Uterus (tissue), 2 donors: ENCODE measurements at regions not wholly inside any gene's neighbourhood (a gene's known extent, or its start where the extent isn't known, plus 50 kb on each side); places are given as distances from the start of the nearest gene placed in this dataset.

Source experiments
- POLR2A ChIP-seq, 2 donors: fragments of 450-650 bp; IDR thresholded peaks; one replicate each; pipeline ENCODE4 v1.6.1; 2016; ENCODE audit warnings: antibody characterized with exemption in 2 of 2, mild to moderate bottlenecking in 1 of 2, moderate library complexity in 1 of 2
- TF ChIP-seq, protein P1 (sequence below), 4 experiments: fragments of 200-600 bp in 2 of 4; fragments of 450-650 bp in 2 of 4; sonication (generic) in 2 of 4; IDR thresholded peaks; one replicate each; pipeline ENCODE4 v1.5.1; 2016 to 2019; ENCODE audit warnings: antibody characterized with exemption in 4 of 4, mild to moderate bottlenecking in 2 of 4, moderate library complexity in 1 of 4

DNA sequence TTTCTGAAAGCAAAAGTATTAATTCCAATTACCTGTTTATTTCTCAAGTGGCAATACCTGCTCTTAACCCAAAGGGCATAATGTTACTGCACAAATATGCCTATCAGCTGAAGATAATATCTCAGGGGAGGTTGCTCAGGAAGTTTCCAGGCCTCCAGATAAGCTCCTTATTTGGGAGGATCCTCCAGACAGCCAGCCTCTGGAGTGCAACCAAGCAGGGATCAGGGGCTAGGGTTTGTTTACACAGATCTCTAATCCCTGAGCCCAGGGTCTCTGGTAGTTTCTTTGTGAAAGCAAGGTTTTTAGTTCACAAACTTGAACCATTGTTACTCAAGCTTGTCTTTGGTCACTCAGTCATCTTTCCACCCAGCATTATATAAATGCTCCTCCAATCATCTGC is 124.4 kb downstream of the SLC38A4 start:
- TF ChIP-seq, protein P1, sequence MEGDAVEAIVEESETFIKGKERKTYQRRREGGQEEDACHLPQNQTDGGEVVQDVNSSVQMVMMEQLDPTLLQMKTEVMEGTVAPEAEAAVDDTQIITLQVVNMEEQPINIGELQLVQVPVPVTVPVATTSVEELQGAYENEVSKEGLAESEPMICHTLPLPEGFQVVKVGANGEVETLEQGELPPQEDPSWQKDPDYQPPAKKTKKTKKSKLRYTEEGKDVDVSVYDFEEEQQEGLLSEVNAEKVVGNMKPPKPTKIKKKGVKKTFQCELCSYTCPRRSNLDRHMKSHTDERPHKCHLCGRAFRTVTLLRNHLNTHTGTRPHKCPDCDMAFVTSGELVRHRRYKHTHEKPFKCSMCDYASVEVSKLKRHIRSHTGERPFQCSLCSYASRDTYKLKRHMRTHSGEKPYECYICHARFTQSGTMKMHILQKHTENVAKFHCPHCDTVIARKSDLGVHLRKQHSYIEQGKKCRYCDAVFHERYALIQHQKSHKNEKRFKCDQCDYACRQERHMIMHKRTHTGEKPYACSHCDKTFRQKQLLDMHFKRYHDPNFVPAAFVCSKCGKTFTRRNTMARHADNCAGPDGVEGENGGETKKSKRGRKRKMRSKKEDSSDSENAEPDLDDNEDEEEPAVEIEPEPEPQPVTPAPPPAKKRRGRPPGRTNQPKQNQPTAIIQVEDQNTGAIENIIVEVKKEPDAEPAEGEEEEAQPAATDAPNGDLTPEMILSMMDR (IDR thresholded peaks at IDR 0.05) = no peak
- no peak for TF ChIP-seq POLR2A (IDR thresholded peaks at IDR 0.05)
